OCI-LY3 (cell line): ENCODE measurements at regions not wholly inside any gene's neighbourhood (a gene's known extent, or its start where the extent isn't known, plus 50 kb on each side); places are given as distances from the start of the nearest gene placed in this dataset.

Experiments
- EZH2phosphoT487 ChIP-seq: fragments of 200-600 bp; shearing (Covaris generic); IDR thresholded peaks from 2 replicates; pipeline ENCODE4 v1.6.1; 2018; ENCODE audit warnings: antibody characterized with exemption, mixed run types, low read depth
- TF ChIP-seq, protein P1 (sequence below): fragments of 200-600, 300-600 bp; sonication (generic); IDR thresholded peaks from 2 replicates; pipeline ENCODE4 v1.5.1; 2014; ENCODE audit warnings: antibody characterized with exemption, low read length, low read depth

- TF ChIP-seq, protein P1, sequence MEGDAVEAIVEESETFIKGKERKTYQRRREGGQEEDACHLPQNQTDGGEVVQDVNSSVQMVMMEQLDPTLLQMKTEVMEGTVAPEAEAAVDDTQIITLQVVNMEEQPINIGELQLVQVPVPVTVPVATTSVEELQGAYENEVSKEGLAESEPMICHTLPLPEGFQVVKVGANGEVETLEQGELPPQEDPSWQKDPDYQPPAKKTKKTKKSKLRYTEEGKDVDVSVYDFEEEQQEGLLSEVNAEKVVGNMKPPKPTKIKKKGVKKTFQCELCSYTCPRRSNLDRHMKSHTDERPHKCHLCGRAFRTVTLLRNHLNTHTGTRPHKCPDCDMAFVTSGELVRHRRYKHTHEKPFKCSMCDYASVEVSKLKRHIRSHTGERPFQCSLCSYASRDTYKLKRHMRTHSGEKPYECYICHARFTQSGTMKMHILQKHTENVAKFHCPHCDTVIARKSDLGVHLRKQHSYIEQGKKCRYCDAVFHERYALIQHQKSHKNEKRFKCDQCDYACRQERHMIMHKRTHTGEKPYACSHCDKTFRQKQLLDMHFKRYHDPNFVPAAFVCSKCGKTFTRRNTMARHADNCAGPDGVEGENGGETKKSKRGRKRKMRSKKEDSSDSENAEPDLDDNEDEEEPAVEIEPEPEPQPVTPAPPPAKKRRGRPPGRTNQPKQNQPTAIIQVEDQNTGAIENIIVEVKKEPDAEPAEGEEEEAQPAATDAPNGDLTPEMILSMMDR, result no peak
- TF ChIP-seq EZH2phosphoT487, result no peak
These were observed 80.5 kb upstream of the UPP2 start for GRCh38 chr2:158021226-158021625.
